A204.1 (cell line): ENCODE measurements at regions not wholly inside any gene's neighbourhood (a gene's known extent, or its start where the extent isn't known, plus 50 kb on each side); places are given as distances from the start of the nearest gene placed in this dataset.

ENCODE experiments used
- FAIRE-seq: peaks from 2 replicates; lab custom pipeline; 2012; peaks lifted over from hg19 to GRCh38; lab: Jason Lieb, UNC

- no peak for FAIRE-seq
These were observed 326.2 kb upstream of the SOX11 start for GRCh38 chr2:5365871-5366461.

GRCh38 chr2:5367321-5367720 is 324.9 kb upstream of the SOX11 start:
- FAIRE-seq, result no peak

GRCh38 chr2:5368263-5368662 is 323.9 kb upstream of the SOX11 start:
- FAIRE-seq, result no peak

- FAIRE-seq, result no peak
These were observed 322.7 kb upstream of the SOX11 start for GRCh38 chr2:5369510-5369909.

GRCh38 chr2:5370158-5370557 is 322.0 kb upstream of the SOX11 start:
- FAIRE-seq, result no peak

- no peak for FAIRE-seq
These were observed 320.0 kb upstream of the SOX11 start for GRCh38 chr2:5372141-5372540.

- FAIRE-seq, result no peak
These were observed 319.0 kb upstream of the SOX11 start for GRCh38 chr2:5373200-5373599.

- FAIRE-seq, result no peak
These were observed 317.4 kb upstream of the SOX11 start for GRCh38 chr2:5374762-5375161.

- FAIRE-seq, result no peak
These were observed 314.9 kb upstream of the SOX11 start for GRCh38 chr2:5377323-5377722.

- FAIRE-seq, result no peak
These were observed 312.4 kb upstream of the SOX11 start for GRCh38 chr2:5379811-5380210.

GRCh38 chr2:5385596-5385995 is 306.6 kb upstream of the SOX11 start:
- no peak for FAIRE-seq

- no peak for FAIRE-seq
These were observed 304.8 kb upstream of the SOX11 start for GRCh38 chr2:5387406-5387805.

GRCh38 chr2:5389740-5390139 is 302.4 kb upstream of the SOX11 start:
- FAIRE-seq, result no peak

GRCh38 chr2:5391362-5391761 is 300.8 kb upstream of the SOX11 start:
- FAIRE-seq, result no peak

GRCh38 chr2:5392658-5393057 is 299.5 kb upstream of the SOX11 start:
- FAIRE-seq, result no peak

GRCh38 chr2:5393474-5393873 is 298.7 kb upstream of the SOX11 start:
- FAIRE-seq, result no peak

GRCh38 chr2:5394223-5394622 is 298.0 kb upstream of the SOX11 start:
- FAIRE-seq, result no peak

- no peak for FAIRE-seq
These were observed 291.0 kb upstream of the SOX11 start for GRCh38 chr2:5401115-5401657.

- FAIRE-seq, result no peak
These were observed 288.8 kb upstream of the SOX11 start for GRCh38 chr2:5403392-5403791.

GRCh38 chr2:5409898-5410381 is 282.2 kb upstream of the SOX11 start:
- no peak for FAIRE-seq

GRCh38 chr2:5410991-5411700 is 281.0 kb upstream of the SOX11 start:
- no peak for FAIRE-seq

- FAIRE-seq, result no peak
These were observed 280.2 kb upstream of the SOX11 start for GRCh38 chr2:5412001-5412400.

- no peak for FAIRE-seq
These were observed 258.3 kb upstream of the SOX11 start for GRCh38 chr2:5433855-5434254.

GRCh38 chr2:5437375-5437774 is 254.8 kb upstream of the SOX11 start:
- no peak for FAIRE-seq
